GM19463 (cell line): ENCODE measurements at regions not wholly inside any gene's neighbourhood (a gene's known extent, or its start where the extent isn't known, plus 50 kb on each side); places are given as distances from the start of the nearest gene placed in this dataset.

Source experiments
- ATAC-seq: cut with Tn5 transposase; IDR thresholded peaks from one replicate; pipeline ENCODE4 v1.9.1; 2021; ENCODE audit warnings: mild to moderate bottlenecking, moderate library complexity; ENCODE audit not compliant: unreplicated experiment

- no peak for ATAC-seq
These were observed 219.3 kb upstream of the SH3BP4 start for GRCh38 chr2:234732404-234733092.

GRCh38 chr2:234731236-234731635 lies 220.6 kb upstream of the SH3BP4 start:
- no peak for ATAC-seq

DNA sequence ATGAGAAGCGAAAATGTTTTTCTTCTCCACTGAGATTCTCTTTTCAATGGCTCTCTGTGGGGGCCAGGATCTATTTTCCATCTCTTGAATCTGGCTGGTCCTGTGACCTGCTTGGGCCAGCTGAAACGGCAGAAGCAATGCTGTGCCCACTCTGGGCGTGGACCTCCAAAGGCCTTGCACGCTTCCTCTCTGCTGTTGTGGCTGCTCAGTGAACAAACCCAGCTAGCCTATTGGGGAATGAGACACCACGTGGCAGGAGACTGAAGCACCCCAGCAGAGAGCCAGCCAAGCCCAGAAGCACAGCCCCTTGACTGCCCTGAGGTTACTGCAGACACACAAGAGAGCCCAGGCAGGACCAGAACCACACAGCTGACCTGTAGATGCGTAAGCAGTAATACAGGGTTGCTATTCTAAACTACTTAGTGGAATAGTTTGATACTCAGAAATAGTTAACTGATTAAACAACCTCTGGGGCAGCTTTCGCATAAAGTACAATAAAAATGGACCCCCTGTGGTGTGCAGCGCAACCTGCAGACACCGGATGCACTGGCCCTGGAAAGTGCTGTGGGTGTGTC lies 221.7 kb upstream of the SH3BP4 start:
- ATAC-seq: no peak

- no peak for ATAC-seq
These were observed 226.1 kb upstream of the SH3BP4 start for GRCh38 chr2:234725528-234726264.

GRCh38 chr2:234724850-234725249 lies 227.0 kb upstream of the SH3BP4 start:
- ATAC-seq: no peak

GRCh38 chr2:234723400-234723799 lies 226.5 kb upstream of the ARL4C start:
- ATAC-seq: no peak

DNA sequence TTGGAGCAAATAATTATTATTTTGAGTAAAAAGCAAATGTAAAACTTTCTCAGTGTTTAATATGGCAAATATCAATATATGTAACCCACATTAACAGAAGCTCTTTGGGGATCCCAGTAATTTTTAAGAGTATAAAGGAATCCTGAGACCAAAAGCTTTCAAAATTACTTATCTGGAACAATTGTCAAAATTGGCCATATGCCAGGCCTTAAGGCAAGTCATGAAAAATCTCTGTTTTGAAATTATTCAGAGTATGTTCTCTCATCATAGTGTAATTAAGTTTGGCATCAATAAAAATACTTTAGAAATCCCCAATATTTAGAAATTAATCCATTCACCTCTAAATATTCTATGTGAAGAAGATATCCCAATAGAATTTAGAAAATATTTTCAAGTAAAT lies 225.3 kb upstream of the ARL4C start:
- no peak for ATAC-seq

GRCh38 chr2:234719116-234719716 lies 222.3 kb upstream of the ARL4C start:
- ATAC-seq: no peak

GRCh38 chr2:234716271-234716670 lies 219.4 kb upstream of the ARL4C start:
- ATAC-seq: no peak

GRCh38 chr2:234715671-234716250 lies 218.9 kb upstream of the ARL4C start:
- no peak for ATAC-seq

DNA sequence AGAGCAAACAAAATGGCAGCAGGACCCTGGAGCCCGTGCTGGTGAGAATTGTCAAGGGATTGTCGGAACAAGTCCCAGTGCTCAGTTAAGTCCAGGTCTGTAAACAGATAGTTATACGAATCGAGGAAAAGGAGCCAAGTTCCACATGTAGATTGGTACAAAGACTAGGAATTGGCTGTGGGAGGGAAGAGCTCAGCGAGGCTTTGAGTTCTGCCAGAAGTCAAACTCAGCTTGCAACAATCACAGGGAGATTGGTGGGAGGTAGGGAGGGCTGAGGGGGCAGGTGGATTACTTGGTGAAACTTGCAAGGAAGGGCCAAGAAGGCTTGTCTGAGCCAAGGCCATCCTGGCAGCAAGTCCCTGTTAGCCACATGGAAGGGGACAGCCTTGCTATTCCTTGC lies 217.8 kb upstream of the ARL4C start:
- no peak for ATAC-seq

DNA sequence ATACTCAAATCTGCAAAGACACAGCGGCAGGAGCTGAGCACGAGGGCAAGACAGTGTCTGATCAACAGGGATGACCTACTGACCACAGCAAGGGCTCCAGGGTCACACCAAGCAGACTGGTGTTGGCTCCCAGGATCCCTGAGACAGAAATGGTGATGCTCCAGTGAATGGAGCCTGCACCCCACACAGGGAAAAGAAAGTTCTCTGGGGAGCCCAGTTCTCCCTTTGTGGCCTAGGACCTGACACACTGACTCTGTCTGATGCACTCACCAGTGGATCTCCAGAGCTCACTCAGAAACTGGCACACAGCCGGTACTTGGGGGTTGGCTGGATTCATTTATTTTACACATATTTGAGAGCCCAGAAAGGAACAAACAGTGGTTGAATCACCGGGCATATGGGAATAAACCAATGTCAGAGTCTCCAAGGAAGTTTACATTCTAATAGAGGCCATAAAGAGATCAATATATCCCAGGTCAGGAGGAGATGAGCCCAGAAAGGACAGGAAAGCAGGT lies 215.6 kb upstream of the ARL4C start:
- ATAC-seq: no peak

GRCh38 chr2:234711308-234711707 lies 214.4 kb upstream of the ARL4C start:
- ATAC-seq: no peak

- ATAC-seq: no peak
These were observed 213.7 kb upstream of the ARL4C start for GRCh38 chr2:234710587-234710986.

- ATAC-seq: no peak
These were observed 213.2 kb upstream of the ARL4C start for GRCh38 chr2:234710066-234710465.

DNA sequence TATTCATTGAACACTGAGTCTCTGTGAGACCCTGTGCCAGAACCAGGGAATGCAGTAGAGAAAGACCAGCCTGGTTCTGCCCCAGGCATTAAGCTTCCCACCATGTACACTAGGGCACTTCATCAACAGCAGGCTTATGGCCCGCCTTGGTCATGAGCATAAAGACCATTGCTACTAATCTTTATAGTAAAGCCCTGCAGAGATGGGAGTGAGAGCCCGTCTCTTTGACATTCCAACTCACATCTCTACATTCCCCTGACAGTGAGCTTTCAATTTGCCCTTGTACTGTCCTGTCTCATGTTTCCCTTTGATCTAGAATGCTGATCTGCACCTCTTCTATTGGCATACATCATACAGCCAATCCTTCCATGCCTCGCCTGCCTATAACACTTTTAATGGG lies 211.8 kb upstream of the ARL4C start:
- no peak for ATAC-seq

DNA sequence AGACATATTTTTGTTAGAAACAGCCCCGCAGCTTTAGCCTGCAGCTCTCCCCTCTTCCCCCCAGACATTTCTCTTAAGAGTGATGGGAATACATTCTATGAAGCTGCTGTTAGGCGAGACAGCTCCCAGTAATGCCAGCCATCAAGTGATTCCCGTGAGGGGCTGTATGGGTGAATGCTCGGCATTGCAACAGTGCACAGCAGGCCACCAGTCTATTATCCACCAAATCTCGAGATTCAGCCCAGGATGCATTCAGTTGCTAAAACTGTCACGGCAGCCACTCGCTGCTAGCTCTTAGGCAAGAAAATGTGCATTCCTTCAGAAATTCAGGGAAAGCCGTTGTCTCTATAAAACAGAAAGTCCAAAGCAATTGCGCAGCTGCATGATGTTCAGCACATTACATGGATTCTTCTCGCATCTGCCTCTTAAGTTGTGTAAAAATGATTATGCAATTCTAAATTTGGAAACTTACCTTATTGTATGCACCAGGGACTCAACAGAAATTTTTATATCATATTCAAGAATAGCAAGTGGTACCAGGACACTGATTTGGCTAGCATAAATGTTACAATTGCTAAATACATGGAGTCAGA lies 211.3 kb upstream of the ARL4C start:
- no peak for ATAC-seq

GRCh38 chr2:234706086-234706485 lies 209.2 kb upstream of the ARL4C start:
- ATAC-seq: no peak

- ATAC-seq: no peak
These were observed 208.2 kb upstream of the ARL4C start for GRCh38 chr2:234705108-234705507.

DNA sequence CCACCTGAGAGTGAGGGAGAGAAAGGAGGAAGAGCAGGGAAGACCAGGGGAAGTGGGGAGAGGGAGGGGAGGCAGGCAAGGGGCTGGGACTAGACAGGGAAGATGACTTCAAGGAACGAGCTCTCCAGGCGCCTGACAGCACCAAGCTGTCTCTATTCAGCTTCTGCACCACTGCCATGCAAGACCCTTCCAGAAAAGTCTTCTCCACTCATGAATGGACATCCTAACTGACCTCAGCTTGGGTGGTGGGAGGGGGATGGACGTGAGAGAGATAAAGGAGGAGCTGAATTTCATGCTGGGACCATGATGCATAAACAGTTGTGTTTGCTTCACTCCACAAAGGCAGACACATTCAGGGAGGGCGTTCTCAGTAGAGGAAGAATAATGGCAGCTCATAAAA lies 206.4 kb upstream of the ARL4C start:
- no peak for ATAC-seq

DNA sequence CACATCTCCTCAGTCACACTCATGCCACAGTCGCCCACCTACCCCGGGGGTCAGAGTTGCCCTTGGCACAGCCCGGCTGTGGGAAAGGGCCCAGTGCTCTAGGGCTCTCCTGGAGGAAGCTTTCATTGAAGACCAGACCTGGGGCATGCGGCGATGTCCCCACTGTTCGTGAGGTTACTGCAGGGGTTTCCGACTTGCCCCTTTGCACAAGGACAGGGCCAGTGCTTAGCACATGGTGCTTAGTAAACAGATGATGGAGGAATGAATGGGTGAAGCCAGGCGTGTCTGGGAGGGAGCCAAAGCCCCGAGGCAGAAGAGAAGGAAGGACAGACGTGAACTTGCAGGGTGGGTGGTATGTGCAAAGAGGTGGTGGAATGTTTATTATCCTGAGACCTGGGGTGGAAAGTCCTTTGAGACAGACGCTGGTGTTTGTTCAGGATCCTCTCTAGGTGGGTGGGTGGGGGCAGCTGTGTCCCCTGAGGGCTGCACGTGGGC lies 205.9 kb upstream of the ARL4C start:
- no peak for ATAC-seq
